HG03039 (cell line): ENCODE measurements at regions not wholly inside any gene's neighbourhood (a gene's known extent, or its start where the extent isn't known, plus 50 kb on each side); places are given as distances from the start of the nearest gene placed in this dataset.
"Not testable (repeated sequence)": the region's sequence is repeated elsewhere in the genome, so short reads cannot be mapped to it uniquely, and the experiment has no call there.

Experiments
- ATAC-seq: cut with Tn5 transposase; IDR thresholded peaks from one replicate; pipeline ENCODE4 v1.9.1; 2021; ENCODE audit warnings: mild to moderate bottlenecking, moderate library complexity; ENCODE audit not compliant: unreplicated experiment

- not testable (repeated sequence) for ATAC-seq
These were observed 79.8 kb upstream of the ADGRL1 start for GRCh38 chr19:14285726-14286125.

- peak; percentile 71 for ATAC-seq
These were observed 78.0 kb upstream of the ADGRL1 start for GRCh38 chr19:14283813-14284520.

- ATAC-seq, result not testable (repeated sequence)
These were observed 73.3 kb upstream of the ADGRL1 start for GRCh38 chr19:14279270-14279669.

- ATAC-seq, result no peak
These were observed 71.6 kb upstream of the ADGRL1 start for GRCh38 chr19:14277608-14278007.

GRCh38 chr19:14275823-14276222 lies 69.9 kb upstream of the ADGRL1 start:
- ATAC-seq, result not testable (repeated sequence)

GRCh38 chr19:14272623-14273022 lies 66.7 kb upstream of the ADGRL1 start:
- ATAC-seq, result no peak

- ATAC-seq, result no peak
These were observed 65.9 kb upstream of the ADGRL1 start for GRCh38 chr19:14271840-14272239.

GRCh38 chr19:14270557-14270956 lies 64.6 kb upstream of the ADGRL1 start:
- ATAC-seq, result not testable (repeated sequence)

- no peak for ATAC-seq
These were observed 61.3 kb upstream of the ADGRL1 start for GRCh38 chr19:14267224-14267741.

GRCh38 chr19:14266208-14266607 lies 60.2 kb upstream of the ADGRL1 start:
- not testable (repeated sequence) for ATAC-seq

- ATAC-seq, result no peak
These were observed 59.5 kb upstream of the ADGRL1 start for GRCh38 chr19:14265290-14266036.

GRCh38 chr19:14255902-14256649 lies 50.1 kb upstream of the ADGRL1 start:
- not testable (repeated sequence) for ATAC-seq
